HL-60 (cell line): ENCODE measurements at regions not wholly inside any gene's neighbourhood (a gene's known extent, or its start where the extent isn't known, plus 50 kb on each side); places are given as distances from the start of the nearest gene placed in this dataset.

Source experiments
- DNase-seq, 2 experiments: peaks; one replicate each; pipeline ENCODE4 v3.0.0-alpha.2; 2010 to 2020; ENCODE audit warnings: low read depth in 1 of 2, low spot score in 1 of 2
- H3K27ac ChIP-seq: fragments of 250-450 bp; sonication (Bioruptor Pico); replicated peaks from 2 replicates; pipeline ENCODE4 v1.5.1; 2020; ENCODE audit warnings: mild to moderate bottlenecking, moderate library complexity
- H3K27me3 ChIP-seq: fragments of 250-450 bp; sonication (Bioruptor Pico); 2 replicates; pipeline ENCODE4 v1.5.1; 2021; ENCODE audit warnings: mild to moderate bottlenecking, moderate library complexity; ENCODE audit not compliant: insufficient read depth, poor library complexity, severe bottlenecking
- H3K4me3 ChIP-seq: replicated peaks from 2 replicates; pipeline ENCODE4 v1.5.1; 2011; ENCODE audit warnings: mild to moderate bottlenecking, control low read depth, low read length; ENCODE audit not compliant: insufficient read depth
- GABPA ChIP-seq: IDR thresholded peaks from 2 replicates; pipeline ENCODE4 v1.6.1; 2012; ENCODE audit warnings: low read depth
- POLR2AphosphoS5 ChIP-seq: IDR thresholded peaks from 2 replicates; pipeline ENCODE4 v1.6.1; 2012; ENCODE audit warnings: low read depth
- REST ChIP-seq: IDR thresholded peaks from 2 replicates; pipeline ENCODE4 v1.6.1; 2012; ENCODE audit warnings: low read depth; ENCODE audit not compliant: insufficient replicate concordance
- SPI1 ChIP-seq: IDR thresholded peaks from 2 replicates; pipeline ENCODE4 v1.6.1; 2012; ENCODE audit warnings: low read depth, mild to moderate bottlenecking, borderline replicate concordance
- TF ChIP-seq, protein P1 (sequence below): IDR thresholded peaks from one replicate; pipeline ENCODE4 v1.5.1; 2011; ENCODE audit warnings: low read length, control low read depth, inconsistent platforms; ENCODE audit not compliant: insufficient read depth

DNA sequence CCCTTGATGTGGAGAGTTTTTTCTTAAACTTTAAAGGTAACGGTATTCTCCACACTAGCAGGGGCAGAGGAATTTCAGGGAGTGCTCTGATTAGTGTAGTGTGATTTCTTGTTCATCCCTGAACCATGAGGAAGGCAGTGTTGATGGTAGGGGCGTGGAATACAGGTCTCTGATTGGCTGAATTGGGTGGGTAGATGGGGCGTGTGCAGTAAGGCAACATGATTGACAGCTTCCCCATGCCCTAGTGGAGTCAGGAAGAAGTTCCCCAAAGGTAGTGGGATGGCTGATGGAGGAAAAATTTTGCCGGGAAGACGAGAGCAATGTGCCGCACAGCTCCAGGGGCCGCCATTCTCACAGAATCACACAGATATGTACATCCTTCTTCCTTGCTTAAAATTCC is 97.4 kb upstream of the SALL4 start:
- no peak for DNase-seq
- no peaks in the 10 kb centered on the region for H3K27me3 ChIP-seq
- no peak overlapping the region for H3K4me3 ChIP-seq
- H3K27ac ChIP-seq, result no peak overlapping the region
- TF ChIP-seq POLR2AphosphoS5, result no peak
- TF ChIP-seq SPI1, result no peak
- no peak for TF ChIP-seq GABPA
- TF ChIP-seq, protein P1, sequence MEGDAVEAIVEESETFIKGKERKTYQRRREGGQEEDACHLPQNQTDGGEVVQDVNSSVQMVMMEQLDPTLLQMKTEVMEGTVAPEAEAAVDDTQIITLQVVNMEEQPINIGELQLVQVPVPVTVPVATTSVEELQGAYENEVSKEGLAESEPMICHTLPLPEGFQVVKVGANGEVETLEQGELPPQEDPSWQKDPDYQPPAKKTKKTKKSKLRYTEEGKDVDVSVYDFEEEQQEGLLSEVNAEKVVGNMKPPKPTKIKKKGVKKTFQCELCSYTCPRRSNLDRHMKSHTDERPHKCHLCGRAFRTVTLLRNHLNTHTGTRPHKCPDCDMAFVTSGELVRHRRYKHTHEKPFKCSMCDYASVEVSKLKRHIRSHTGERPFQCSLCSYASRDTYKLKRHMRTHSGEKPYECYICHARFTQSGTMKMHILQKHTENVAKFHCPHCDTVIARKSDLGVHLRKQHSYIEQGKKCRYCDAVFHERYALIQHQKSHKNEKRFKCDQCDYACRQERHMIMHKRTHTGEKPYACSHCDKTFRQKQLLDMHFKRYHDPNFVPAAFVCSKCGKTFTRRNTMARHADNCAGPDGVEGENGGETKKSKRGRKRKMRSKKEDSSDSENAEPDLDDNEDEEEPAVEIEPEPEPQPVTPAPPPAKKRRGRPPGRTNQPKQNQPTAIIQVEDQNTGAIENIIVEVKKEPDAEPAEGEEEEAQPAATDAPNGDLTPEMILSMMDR, result no peak
- TF ChIP-seq REST, result no peak

- TF ChIP-seq POLR2AphosphoS5 (no peak), REST (no peak), GABPA (no peak), SPI1 (no peak)
- TF ChIP-seq, protein P1, result no peak
- DNase-seq, result no peak
- Histone ChIP-seq H3K27me3 (no peaks in the 10 kb centered on the region), H3K4me3 (no peak overlapping the region), H3K27ac (no peak overlapping the region)
Observed at GRCh38 chr20:51898788-51899187, 96.5 kb upstream of the SALL4 start.

- Histone ChIP-seq H3K4me3 (no peak overlapping the region), H3K27me3 (no peaks in the 10 kb centered on the region), H3K27ac (no peak overlapping the region)
- no peak for DNase-seq
- TF ChIP-seq, protein P1, result no peak
- TF ChIP-seq REST (no peak), POLR2AphosphoS5 (no peak), SPI1 (no peak), GABPA (no peak)
Observed at GRCh38 chr20:51894619-51895018, 92.3 kb upstream of the SALL4 start.
